Keratinocyte (primary cell): ENCODE measurements at regions not wholly inside any gene's neighbourhood (a gene's known extent, or its start where the extent isn't known, plus 50 kb on each side); places are given as distances from the start of the nearest gene placed in this dataset.

Source experiments
- DNase-seq: peaks from one replicate; pipeline ENCODE4 v3.0.0-alpha.2; 2011; ENCODE audit warnings: low read depth, missing footprints, low spot score
- FAIRE-seq: peaks from 2 replicates; lab custom pipeline; 2011; peaks lifted over from hg19 to GRCh38; lab: Jason Lieb, UNC
- H2AFZ ChIP-seq: 2 replicates; pipeline ENCODE4 v1.6.0; 2012; ENCODE audit warnings: low read length, control low read depth, inconsistent platforms; ENCODE audit not compliant: control insufficient read depth
- H3K27ac ChIP-seq: 2 replicates; pipeline ENCODE4 v1.5.1; 2011; ENCODE audit warnings: low read length; ENCODE audit not compliant: control insufficient read depth, insufficient read depth
- H3K27me3 ChIP-seq: 3 replicates; pipeline ENCODE4 v1.6.0; 2011; ENCODE audit warnings: low read length; ENCODE audit not compliant: control insufficient read depth, insufficient read depth; ENCODE audit errors: extremely low read depth
- H3K36me3 ChIP-seq, 2 experiments: 2 replicates in 1 of 2; 3 replicates in 1 of 2; pipeline ENCODE4 v1.5.1; 2011; ENCODE audit warnings: low read length in 2 of 2, mild to moderate bottlenecking in 1 of 2; ENCODE audit not compliant: control insufficient read depth in 2 of 2, insufficient read depth in 2 of 2; ENCODE audit errors: extremely low read depth in 1 of 2
- H3K4me1 ChIP-seq: 3 replicates; pipeline ENCODE4 v1.5.1; 2011; ENCODE audit warnings: low read length; ENCODE audit not compliant: control insufficient read depth, insufficient read depth; ENCODE audit errors: extremely low read depth
- H3K4me2 ChIP-seq: 3 replicates; pipeline ENCODE4 v1.6.0; 2011; ENCODE audit warnings: low read depth, low read length; ENCODE audit not compliant: control insufficient read depth, insufficient read depth; ENCODE audit errors: extremely low read depth
- H3K4me3 ChIP-seq, 3 experiments: fragments of 200-600 bp in 1 of 3; sonication (generic) in 1 of 3; 2 replicates in 2 of 3; 3 replicates in 1 of 3; pipeline ENCODE4 v1.5.1; 2011 to 2016; ENCODE audit warnings: low read length in 3 of 3, mild to moderate bottlenecking in 3 of 3, control low read depth in 2 of 3, inconsistent platforms in 1 of 3, low read depth in 1 of 3, mixed read lengths in 1 of 3, mixed run types in 1 of 3, moderate library complexity in 1 of 3; ENCODE audit not compliant: control insufficient read depth in 2 of 3, insufficient read depth in 2 of 3; ENCODE audit errors: extremely low read depth in 1 of 3
- H3K79me2 ChIP-seq: 2 replicates; pipeline ENCODE4 v1.6.0; 2012; ENCODE audit warnings: low read length; ENCODE audit not compliant: control insufficient read depth, insufficient read depth
- H3K9ac ChIP-seq: 3 replicates; pipeline ENCODE4 v1.6.0; 2011; ENCODE audit warnings: low read length; ENCODE audit not compliant: control insufficient read depth, insufficient read depth; ENCODE audit errors: extremely low read depth
- H3K9me1 ChIP-seq: 3 replicates; pipeline ENCODE4 v1.6.0; 2011; ENCODE audit warnings: low read length; ENCODE audit not compliant: control insufficient read depth, insufficient read depth; ENCODE audit errors: extremely low read depth
- H3K9me3 ChIP-seq: 2 replicates; pipeline ENCODE4 v1.5.1; 2012; ENCODE audit warnings: low read depth, low read length; ENCODE audit not compliant: control insufficient read depth
- H4K20me1 ChIP-seq: 3 replicates; pipeline ENCODE4 v1.6.0; 2011; ENCODE audit warnings: low read length; ENCODE audit not compliant: control insufficient read depth, insufficient read depth; ENCODE audit errors: extremely low read depth
- CTCF ChIP-seq, 3 experiments: IDR thresholded peaks in 1 of 3; conservative IDR thresholded peaks in 1 of 3; optimal IDR thresholded peaks in 1 of 3; 2 replicates in 2 of 3; 3 replicates in 1 of 3; pipeline versions ENCODE3 to v1.5.1; 2011; ENCODE audit warnings: low read length in 3 of 3, mild to moderate bottlenecking in 3 of 3, moderate library complexity in 2 of 3, control low read depth in 1 of 3, inconsistent platforms in 1 of 3; ENCODE audit not compliant: insufficient read depth in 2 of 3; ENCODE audit errors: extremely low read depth in 1 of 3
- EZH2 ChIP-seq: IDR thresholded peaks from one replicate; pipeline ENCODE4 v1.6.1; 2012; ENCODE audit warnings: inconsistent platforms, mild to moderate bottlenecking, low read length, moderate library complexity
- dilution Hi-C: fragments of 300-500 bp; cut with MboI; formaldehyde crosslinking; loops from one replicate; pipeline ENCODE4 v1.7.0; 2020; ENCODE audit warnings: low sequenced_read_pairs; ENCODE audit not compliant: extremely low pct_ligation_motif_present

- Histone ChIP-seq H3K9ac (no peak overlapping the region), H3K36me3 (no peaks in the 10 kb centered on the region), H3K9me3 (no peaks in the 10 kb centered on the region), H3K27me3 (no peaks in the 10 kb centered on the region), H3K79me2 (no peaks in the 10 kb centered on the region), H3K4me2 (no peak overlapping the region), H2AFZ (no peak overlapping the region), H3K27ac (no peak overlapping the region), H4K20me1 (no peaks in the 10 kb centered on the region), H3K9me1 (no peaks in the 10 kb centered on the region), H3K4me3 (no peak overlapping the region), H3K4me1 (no peaks in the 10 kb centered on the region)
- dilution Hi-C loops = no loop called here
- no peak for TF ChIP-seq CTCF (optimal IDR thresholded peaks at IDR 0.05 in 1 of 3, IDR thresholded peaks at IDR 0.05 in 1 of 3, conservative IDR thresholded peaks at IDR 0.05 in 1 of 3; ENCODE audit: extremely low read depth in 1 of 3, insufficient read depth in 2 of 3, low read length in 3 of 3)
- TF ChIP-seq EZH2 = no peak
- FAIRE-seq = no peak
- no peak for DNase-seq
Measured at GRCh38 chr14:101118233-101118632, 214.7 kb upstream of the RTL1 start.

- Histone ChIP-seq H3K4me2 (no peak overlapping the region), H3K9ac (no peak overlapping the region), H3K79me2 (no peaks in the 10 kb centered on the region), H3K4me3 (no peak overlapping the region), H3K4me1 (no peaks in the 10 kb centered on the region), H2AFZ (no peak overlapping the region), H4K20me1 (no peaks in the 10 kb centered on the region), H3K36me3 (no peaks in the 10 kb centered on the region), H3K9me3 (no peaks in the 10 kb centered on the region), H3K27me3 (no peaks in the 10 kb centered on the region), H3K27ac (no peak overlapping the region), H3K9me1 (no peaks in the 10 kb centered on the region)
- no peak for FAIRE-seq
- dilution Hi-C loops = no loop called here
- DNase-seq = no peak
- TF ChIP-seq EZH2 (no peak), CTCF (optimal IDR thresholded peaks at IDR 0.05 in 1 of 3, IDR thresholded peaks at IDR 0.05 in 1 of 3, conservative IDR thresholded peaks at IDR 0.05 in 1 of 3; ENCODE audit: extremely low read depth in 1 of 3, insufficient read depth in 2 of 3, low read length in 3 of 3) (no peak)
Measured at GRCh38 chr14:101118746-101119591, 215.4 kb upstream of the RTL1 start.
